PC-3 (cell line): ENCODE measurements at regions not wholly inside any gene's neighbourhood (a gene's known extent, or its start where the extent isn't known, plus 50 kb on each side); places are given as distances from the start of the nearest gene placed in this dataset.

Experiments used
- CTCF ChIP-seq: fragments of 300-600 bp; sonication (generic); conservative IDR thresholded peaks from 2 replicates; pipeline ENCODE4 v1.5.1; 2017; ENCODE audit warnings: antibody characterized with exemption, low read depth, mild to moderate bottlenecking, low read length
- EZH2 ChIP-seq: fragments of 300-600 bp; sonication (generic); IDR thresholded peaks from one replicate; pipeline ENCODE4 v1.6.1; 2017; ENCODE audit warnings: antibody characterized with exemption, mild to moderate bottlenecking, low read length; ENCODE audit not compliant: unreplicated experiment
- EZH2phosphoT487 ChIP-seq: fragments of 300-600 bp; sonication (generic); IDR thresholded peaks from 2 replicates; pipeline ENCODE4 v1.6.1; 2018; ENCODE audit warnings: mild to moderate bottlenecking, antibody characterized with exemption, low read length, borderline replicate concordance

GRCh38 chr5:34464829-34465228 is 191.3 kb upstream of the RAI14 start:
- TF ChIP-seq CTCF (no peak), EZH2phosphoT487 (no peak), EZH2 (no peak)
